ENCODE measurements at regions not wholly inside any gene's neighbourhood (a gene's known extent, or its start where the extent isn't known, plus 50 kb on each side); places are given as distances from the start of the nearest gene placed in this dataset.

DNA sequence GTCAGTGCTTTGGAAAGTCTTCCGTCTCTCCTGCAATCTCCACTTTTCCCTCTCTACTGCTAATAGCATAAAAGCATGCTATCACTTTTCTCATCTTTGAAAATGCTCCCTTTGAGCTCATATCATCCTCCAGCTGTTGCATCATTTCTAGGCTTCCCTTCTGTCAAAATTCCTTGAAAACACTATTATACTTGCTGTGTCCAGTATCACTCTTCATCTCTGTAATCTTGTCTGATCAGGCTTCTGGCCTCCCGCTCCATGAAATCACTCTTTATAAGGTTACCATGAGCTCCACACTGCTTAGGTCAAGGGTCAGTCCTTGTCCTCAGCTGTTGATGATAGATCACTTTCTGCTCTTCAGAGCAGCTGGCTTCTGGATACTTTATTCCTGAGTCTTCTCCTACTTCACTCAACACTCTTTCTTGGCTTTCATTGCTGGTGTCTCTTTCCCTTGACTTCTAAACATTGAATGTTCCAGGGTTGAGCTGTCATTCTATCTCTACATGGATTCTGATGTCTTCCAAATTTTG lies 50.9 kb upstream of the SPTSSB start:
- TF ChIP-seq, protein P1, sequence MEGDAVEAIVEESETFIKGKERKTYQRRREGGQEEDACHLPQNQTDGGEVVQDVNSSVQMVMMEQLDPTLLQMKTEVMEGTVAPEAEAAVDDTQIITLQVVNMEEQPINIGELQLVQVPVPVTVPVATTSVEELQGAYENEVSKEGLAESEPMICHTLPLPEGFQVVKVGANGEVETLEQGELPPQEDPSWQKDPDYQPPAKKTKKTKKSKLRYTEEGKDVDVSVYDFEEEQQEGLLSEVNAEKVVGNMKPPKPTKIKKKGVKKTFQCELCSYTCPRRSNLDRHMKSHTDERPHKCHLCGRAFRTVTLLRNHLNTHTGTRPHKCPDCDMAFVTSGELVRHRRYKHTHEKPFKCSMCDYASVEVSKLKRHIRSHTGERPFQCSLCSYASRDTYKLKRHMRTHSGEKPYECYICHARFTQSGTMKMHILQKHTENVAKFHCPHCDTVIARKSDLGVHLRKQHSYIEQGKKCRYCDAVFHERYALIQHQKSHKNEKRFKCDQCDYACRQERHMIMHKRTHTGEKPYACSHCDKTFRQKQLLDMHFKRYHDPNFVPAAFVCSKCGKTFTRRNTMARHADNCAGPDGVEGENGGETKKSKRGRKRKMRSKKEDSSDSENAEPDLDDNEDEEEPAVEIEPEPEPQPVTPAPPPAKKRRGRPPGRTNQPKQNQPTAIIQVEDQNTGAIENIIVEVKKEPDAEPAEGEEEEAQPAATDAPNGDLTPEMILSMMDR (IDR thresholded peaks at IDR 0.05), result no peak
- TF ChIP-seq POLR2A (IDR thresholded peaks at IDR 0.05), result no peak

All from adrenal gland (tissue), 5 donors.